ENCODE measurements at regions not wholly inside any gene's neighbourhood (a gene's known extent, or its start where the extent isn't known, plus 50 kb on each side); places are given as distances from the start of the nearest gene placed in this dataset.

DNA sequence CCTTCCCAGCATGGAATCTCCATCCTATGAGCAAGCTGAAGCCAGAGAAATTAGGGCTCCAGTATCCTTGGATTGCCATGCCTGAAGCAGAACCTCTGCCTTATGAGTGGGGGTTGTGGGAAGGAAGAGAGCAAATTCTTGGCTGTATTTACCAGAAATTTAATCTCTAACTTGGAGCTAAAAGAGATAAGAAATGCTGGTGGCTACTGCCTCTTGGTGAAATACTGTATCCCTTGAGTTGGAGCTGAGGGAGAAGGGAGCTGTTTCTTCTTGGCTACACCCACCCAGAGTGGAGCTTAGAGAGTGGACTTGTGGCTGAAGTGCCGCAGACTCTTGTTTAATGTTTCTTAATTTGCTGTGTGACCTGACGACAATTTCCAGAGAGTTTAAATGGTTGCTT is 447.3 kb downstream of the ARHGEF28 start:
- Histone ChIP-seq H3K79me2 (ENCODE audit: control insufficient read depth, insufficient read depth, low read length) (no peaks in the 10 kb centered on the region), H2AFZ (ENCODE audit: low read depth, low read length) (no peak overlapping the region), H3K36me3 (ENCODE audit: control insufficient read depth in 2 of 2, extremely low read depth in 1 of 2, insufficient read depth in 2 of 2, low read length in 2 of 2) (no peaks in the 10 kb centered on the region), H3K9ac (replicated peaks; ENCODE audit: extremely low read depth, insufficient read depth, low read length) (no peak overlapping the region), H3K27ac (ENCODE audit: insufficient read depth, low read depth, low read length) (no peak overlapping the region), H4K20me1 (replicated peaks; ENCODE audit: control insufficient read depth, extremely low read depth, insufficient read depth, low read length) (no peaks in the 10 kb centered on the region), H3K9me3 (replicated peaks; ENCODE audit: control insufficient read depth, insufficient read depth, low read length) (no peaks in the 10 kb centered on the region), H3K4me2 (ENCODE audit: insufficient read depth, low read length) (no peak overlapping the region), H3K4me3 (replicated peaks in 1 of 3; ENCODE audit: insufficient read depth in 1 of 3, low read depth in 1 of 3, low read length in 3 of 3) (no peak overlapping the region), H3K4me1 (ENCODE audit: control insufficient read depth, extremely low read depth, insufficient read depth, low read length) (peaks cover 14% of the 10 kb centered on the region), H3K9me1 (replicated peaks; ENCODE audit: control insufficient read depth, extremely low read depth, insufficient read depth, low read length) (peaks cover 2% of the 10 kb centered on the region), H3K27me3 (ENCODE audit: control insufficient read depth in 2 of 2, insufficient read depth in 2 of 2, low read length in 2 of 2) (no peaks in the 10 kb centered on the region)
- FAIRE-seq, result no peak
- no peak for TF ChIP-seq POLR2AphosphoS5 (IDR thresholded peaks at IDR 0.05; ENCODE audit: insufficient read depth, low read depth, low read length)
- TF ChIP-seq JUN (IDR thresholded peaks at IDR 0.05; ENCODE audit: borderline replicate concordance, insufficient read depth, insufficient read length, low read depth), result no peak
- TF ChIP-seq GATA2 (IDR thresholded peaks at IDR 0.05; ENCODE audit: insufficient read depth, insufficient read length, low read depth, low read length), result no peak
- TF ChIP-seq, protein P1, sequence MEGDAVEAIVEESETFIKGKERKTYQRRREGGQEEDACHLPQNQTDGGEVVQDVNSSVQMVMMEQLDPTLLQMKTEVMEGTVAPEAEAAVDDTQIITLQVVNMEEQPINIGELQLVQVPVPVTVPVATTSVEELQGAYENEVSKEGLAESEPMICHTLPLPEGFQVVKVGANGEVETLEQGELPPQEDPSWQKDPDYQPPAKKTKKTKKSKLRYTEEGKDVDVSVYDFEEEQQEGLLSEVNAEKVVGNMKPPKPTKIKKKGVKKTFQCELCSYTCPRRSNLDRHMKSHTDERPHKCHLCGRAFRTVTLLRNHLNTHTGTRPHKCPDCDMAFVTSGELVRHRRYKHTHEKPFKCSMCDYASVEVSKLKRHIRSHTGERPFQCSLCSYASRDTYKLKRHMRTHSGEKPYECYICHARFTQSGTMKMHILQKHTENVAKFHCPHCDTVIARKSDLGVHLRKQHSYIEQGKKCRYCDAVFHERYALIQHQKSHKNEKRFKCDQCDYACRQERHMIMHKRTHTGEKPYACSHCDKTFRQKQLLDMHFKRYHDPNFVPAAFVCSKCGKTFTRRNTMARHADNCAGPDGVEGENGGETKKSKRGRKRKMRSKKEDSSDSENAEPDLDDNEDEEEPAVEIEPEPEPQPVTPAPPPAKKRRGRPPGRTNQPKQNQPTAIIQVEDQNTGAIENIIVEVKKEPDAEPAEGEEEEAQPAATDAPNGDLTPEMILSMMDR (IDR thresholded peaks at IDR 0.05; ENCODE audit: extremely low read depth in 1 of 2, insufficient read depth in 1 of 2, low read depth in 1 of 2, low read length in 2 of 2), result no peak
- no peak for TF ChIP-seq EZH2 (IDR thresholded peaks at IDR 0.05; ENCODE audit: borderline replicate concordance, low read depth, low read length, severe bottlenecking)
- TF ChIP-seq FOS (IDR thresholded peaks at IDR 0.05; ENCODE audit: borderline replicate concordance, insufficient read depth, low read length), result no peak
- TF ChIP-seq, protein P2, sequence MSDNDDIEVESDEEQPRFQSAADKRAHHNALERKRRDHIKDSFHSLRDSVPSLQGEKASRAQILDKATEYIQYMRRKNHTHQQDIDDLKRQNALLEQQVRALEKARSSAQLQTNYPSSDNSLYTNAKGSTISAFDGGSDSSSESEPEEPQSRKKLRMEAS (IDR thresholded peaks at IDR 0.05; ENCODE audit: insufficient read depth, insufficient read length), result no peak
- TF ChIP-seq MYC (IDR thresholded peaks at IDR 0.05; ENCODE audit: low read depth, low read length), result no peak
- no peak for TF ChIP-seq POLR2A (IDR thresholded peaks at IDR 0.05; ENCODE audit: low read depth, low read length)
- dilution Hi-C loops (cut with MboI; ENCODE audit: extremely low pct_ligation_motif_present, low sequenced_read_pairs) (no loop called here), intact Hi-C loops (cut with micrococcal nuclease) (no loop called here)
- CTCF ChIA-PET, result interaction anchor here (1.4 to 1.8 kb wide), 4 partner anchors 8 to 34 kb away, joined by 3 to 4 read pairs (median 4); no protein-coding TSS in a partner anchor
- POLR2A ChIA-PET, result no interaction called here
- BruUV-seq (replicated peaks), result no TSS peak
- no peak for DNase-seq (ENCODE audit: low read depth, low spot score)

All from endothelial cell of umbilical vein (primary cell).